GM12874 (cell line): ENCODE measurements at regions not wholly inside any gene's neighbourhood (a gene's known extent, or its start where the extent isn't known, plus 50 kb on each side); places are given as distances from the start of the nearest gene placed in this dataset.

Experiments
- TF ChIP-seq, protein P1 (sequence below): IDR thresholded peaks from 2 replicates; pipeline ENCODE4 v1.5.1; 2011; ENCODE audit warnings: low read depth, mild to moderate bottlenecking, control low read depth, low read length, moderate library complexity; ENCODE audit not compliant: insufficient read depth

- TF ChIP-seq, protein P1, sequence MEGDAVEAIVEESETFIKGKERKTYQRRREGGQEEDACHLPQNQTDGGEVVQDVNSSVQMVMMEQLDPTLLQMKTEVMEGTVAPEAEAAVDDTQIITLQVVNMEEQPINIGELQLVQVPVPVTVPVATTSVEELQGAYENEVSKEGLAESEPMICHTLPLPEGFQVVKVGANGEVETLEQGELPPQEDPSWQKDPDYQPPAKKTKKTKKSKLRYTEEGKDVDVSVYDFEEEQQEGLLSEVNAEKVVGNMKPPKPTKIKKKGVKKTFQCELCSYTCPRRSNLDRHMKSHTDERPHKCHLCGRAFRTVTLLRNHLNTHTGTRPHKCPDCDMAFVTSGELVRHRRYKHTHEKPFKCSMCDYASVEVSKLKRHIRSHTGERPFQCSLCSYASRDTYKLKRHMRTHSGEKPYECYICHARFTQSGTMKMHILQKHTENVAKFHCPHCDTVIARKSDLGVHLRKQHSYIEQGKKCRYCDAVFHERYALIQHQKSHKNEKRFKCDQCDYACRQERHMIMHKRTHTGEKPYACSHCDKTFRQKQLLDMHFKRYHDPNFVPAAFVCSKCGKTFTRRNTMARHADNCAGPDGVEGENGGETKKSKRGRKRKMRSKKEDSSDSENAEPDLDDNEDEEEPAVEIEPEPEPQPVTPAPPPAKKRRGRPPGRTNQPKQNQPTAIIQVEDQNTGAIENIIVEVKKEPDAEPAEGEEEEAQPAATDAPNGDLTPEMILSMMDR = no peak
Observed at GRCh38 chr16:86806181-86806837, 228.0 kb downstream of the FOXL1 start.

DNA sequence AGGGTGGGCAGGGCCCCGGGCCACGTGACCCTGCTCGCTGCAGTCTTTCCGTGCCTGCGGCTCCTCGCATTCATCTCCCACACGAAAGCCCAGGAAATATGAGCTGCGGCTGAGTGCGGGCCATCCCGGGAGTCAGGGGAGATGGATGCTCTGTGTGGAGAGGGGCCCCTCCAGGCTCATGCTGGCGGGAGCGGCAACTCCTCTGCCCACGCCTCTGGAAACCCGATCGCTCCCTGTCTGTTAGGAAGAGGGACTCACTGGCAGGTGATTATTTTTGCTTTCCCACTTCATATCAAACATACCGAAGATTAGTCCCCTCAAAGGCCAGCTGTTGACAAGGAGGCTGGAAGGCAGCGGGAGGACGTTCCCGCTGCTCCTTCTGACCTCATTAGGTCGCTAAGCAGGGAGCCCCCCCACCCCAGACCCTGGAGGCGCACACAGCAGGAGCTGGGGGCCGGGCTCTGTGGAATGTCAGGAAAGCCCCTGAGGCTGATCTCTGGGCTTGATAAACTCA lies 228.5 kb downstream of the FOXL1 start:
- TF ChIP-seq, protein P1 = no peak

DNA sequence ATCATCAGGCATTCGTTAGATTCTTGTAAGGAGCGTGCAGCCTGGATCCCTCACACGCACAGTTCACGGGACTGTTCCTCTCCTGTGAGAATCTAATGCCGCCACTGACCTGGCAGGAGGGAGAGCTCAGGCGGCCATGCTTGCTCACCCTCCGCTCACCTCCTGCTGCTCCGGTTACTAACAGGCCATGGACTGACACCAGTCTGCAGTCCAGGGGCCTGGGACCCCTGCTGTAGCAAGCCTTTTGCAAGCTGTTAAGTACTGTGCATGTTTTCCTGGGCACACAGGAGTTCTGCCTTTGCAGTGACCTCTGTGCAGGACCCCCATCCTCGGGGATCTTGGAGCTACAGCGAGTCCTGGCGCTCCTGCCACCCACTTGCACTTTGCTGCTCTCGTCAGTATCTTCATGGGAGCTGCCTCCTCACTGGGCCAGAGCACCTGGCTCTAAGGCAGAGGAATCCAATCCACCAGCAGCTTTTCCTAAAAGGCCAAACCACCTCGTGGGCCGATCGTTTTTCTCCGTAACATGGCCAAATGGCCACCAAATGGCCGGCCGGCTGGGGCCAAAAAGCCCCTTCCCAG lies 230.6 kb downstream of the FOXL1 start:
- TF ChIP-seq, protein P1 = no peak

DNA sequence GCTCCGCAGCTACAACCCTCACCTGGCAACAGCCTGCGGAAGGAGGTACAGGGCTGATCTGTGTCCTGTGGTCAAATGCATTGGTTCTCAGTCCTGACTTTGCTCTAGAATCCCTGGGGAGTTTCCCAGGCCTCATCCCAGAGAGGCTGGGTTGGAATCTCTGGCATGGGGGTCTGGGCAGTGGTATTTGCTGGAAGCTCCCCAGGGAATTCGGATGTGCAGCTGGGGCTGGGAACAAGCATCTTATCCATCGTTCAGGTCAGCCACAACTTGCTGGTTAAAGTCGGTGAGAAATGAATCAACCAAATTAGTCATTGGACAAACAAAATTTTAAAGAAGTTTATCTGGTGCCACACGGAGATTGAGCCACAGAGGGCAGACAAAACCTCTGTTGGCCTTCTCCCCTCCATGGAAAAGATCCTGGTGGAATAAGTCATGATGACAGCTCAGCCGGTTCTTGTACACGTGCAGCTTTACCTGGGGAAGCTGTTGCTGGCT lies 231.2 kb downstream of the FOXL1 start:
- TF ChIP-seq, protein P1 = no peak

GRCh38 chr16:86810062-86810461 lies 231.7 kb downstream of the FOXL1 start:
- TF ChIP-seq, protein P1 = no peak

GRCh38 chr16:86812363-86812970 lies 234.1 kb downstream of the FOXL1 start:
- TF ChIP-seq, protein P1 = no peak

GRCh38 chr16:86814256-86814655 lies 235.9 kb downstream of the FOXL1 start:
- TF ChIP-seq, protein P1 = no peak
